GM18870 (cell line): ENCODE measurements at regions not wholly inside any gene's neighbourhood (a gene's known extent, or its start where the extent isn't known, plus 50 kb on each side); places are given as distances from the start of the nearest gene placed in this dataset.

Source experiments
- ATAC-seq: cut with Tn5 transposase; IDR thresholded peaks from one replicate; pipeline ENCODE4 v1.9.1; 2021; ENCODE audit warnings: moderate library complexity; ENCODE audit not compliant: unreplicated experiment

- ATAC-seq, result no peak
Measured at GRCh38 chr22:49237279-49237678, 590.4 kb downstream of the BRD1 start.

GRCh38 chr22:49236541-49237075, 591.1 kb downstream of the BRD1 start:
- ATAC-seq, result no peak

- no peak for ATAC-seq
Measured at GRCh38 chr22:49235463-49236300, 592.0 kb downstream of the BRD1 start.

GRCh38 chr22:49234459-49234858, 593.2 kb downstream of the BRD1 start:
- ATAC-seq, result no peak

GRCh38 chr22:49233507-49234100, 594.1 kb downstream of the BRD1 start:
- no peak for ATAC-seq

GRCh38 chr22:49232319-49233067, 595.2 kb downstream of the BRD1 start:
- ATAC-seq, result no peak

- ATAC-seq, result no peak
Measured at GRCh38 chr22:49230194-49230577, 597.5 kb downstream of the BRD1 start.

- no peak for ATAC-seq
Measured at GRCh38 chr22:49229483-49230193, 598.0 kb downstream of the BRD1 start.

- no peak for ATAC-seq
Measured at GRCh38 chr22:49228431-49229037, 599.1 kb downstream of the BRD1 start.

- ATAC-seq, result no peak
Measured at GRCh38 chr22:49227670-49228069, 600.0 kb downstream of the BRD1 start.

GRCh38 chr22:49226096-49226495, 601.6 kb downstream of the BRD1 start:
- no peak for ATAC-seq

- ATAC-seq, result no peak
Measured at GRCh38 chr22:49224243-49224642, 603.4 kb downstream of the BRD1 start.

- ATAC-seq, result no peak
Measured at GRCh38 chr22:49218142-49218541, 609.5 kb downstream of the BRD1 start.

GRCh38 chr22:49216579-49216978, 611.1 kb downstream of the BRD1 start:
- ATAC-seq, result no peak

GRCh38 chr22:49215840-49216239, 611.8 kb downstream of the BRD1 start:
- ATAC-seq, result no peak

- no peak for ATAC-seq
Measured at GRCh38 chr22:49214976-49215375, 612.7 kb downstream of the BRD1 start.

GRCh38 chr22:49213731-49214352, 613.8 kb downstream of the BRD1 start:
- ATAC-seq, result no peak

- no peak for ATAC-seq
Measured at GRCh38 chr22:49212466-49212865, 615.2 kb downstream of the BRD1 start.

- no peak for ATAC-seq
Measured at GRCh38 chr22:49212002-49212401, 615.7 kb downstream of the BRD1 start.

- no peak for ATAC-seq
Measured at GRCh38 chr22:49211176-49211575, 616.5 kb downstream of the BRD1 start.
